KG1 (cell line): ENCODE measurements at regions not wholly inside any gene's neighbourhood (a gene's known extent, or its start where the extent isn't known, plus 50 kb on each side); places are given as distances from the start of the nearest gene placed in this dataset.

ENCODE experiments used
- DNase-seq: peaks from one replicate; lab custom pipeline; 2025; lab: John Stamatoyannopoulos, UW

DNA sequence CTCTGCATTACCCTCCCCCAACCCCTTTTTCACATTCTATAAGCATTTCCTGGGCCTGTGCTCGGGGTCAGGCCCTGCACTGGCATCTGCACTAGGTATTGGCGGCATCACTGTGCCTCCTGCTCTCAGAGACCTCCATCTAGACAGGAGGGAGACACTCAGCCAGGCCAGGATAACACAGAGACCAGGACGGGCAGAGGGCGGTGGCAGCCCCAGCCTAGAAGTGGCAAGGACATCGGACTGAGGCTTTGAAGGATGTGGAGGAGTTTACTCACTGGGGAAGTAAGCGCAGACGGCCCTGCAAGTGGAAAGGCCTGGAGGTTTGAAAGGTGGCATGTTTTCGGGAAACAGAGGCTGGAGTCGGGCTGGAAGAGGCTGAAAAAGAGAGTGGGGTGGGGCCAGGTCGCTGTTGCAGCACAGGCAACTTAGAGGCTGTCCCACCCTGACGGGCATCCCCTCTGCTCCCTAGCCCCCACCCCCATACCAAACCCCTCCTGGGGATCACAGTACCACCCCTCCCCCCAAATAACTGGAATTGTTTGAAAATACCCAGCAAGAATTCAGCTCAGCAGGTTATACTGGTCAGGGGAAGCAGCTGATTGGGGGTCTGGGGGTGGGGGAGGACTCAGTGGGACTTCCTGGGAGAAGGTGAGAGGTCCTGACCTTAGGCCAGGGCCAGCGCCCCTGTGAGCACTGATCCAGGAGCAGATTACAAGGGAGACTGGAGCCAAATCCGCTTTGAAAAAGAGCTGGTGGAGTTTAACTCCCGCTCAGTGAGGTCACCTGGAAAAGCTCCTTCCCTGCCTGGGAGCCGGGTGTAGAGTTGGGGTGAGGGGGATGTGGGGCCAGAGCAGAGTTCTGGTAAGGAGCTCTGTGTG, 121.8 kb upstream of the WNT4 start:
- no peak for DNase-seq

DNA sequence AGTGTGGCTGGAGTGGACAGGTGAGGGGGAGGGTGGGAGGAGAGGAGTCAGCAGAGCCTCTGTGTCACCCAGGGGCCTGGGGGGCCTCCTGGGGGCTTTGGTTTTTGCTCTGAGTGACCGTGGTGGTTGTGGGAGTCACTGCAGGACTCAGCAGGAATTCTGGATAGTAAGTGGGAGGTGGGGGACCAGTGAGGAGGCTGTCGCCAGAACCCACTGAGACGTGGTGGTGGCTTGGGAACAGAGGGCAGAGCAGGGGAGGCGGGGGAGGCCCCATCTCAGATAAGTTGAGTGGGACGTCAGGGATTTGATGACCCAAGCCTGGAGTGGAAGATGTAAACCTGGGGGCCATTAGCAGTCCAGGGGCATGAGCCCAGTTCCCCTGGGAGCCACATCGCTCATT, 123.2 kb upstream of the WNT4 start:
- no peak for DNase-seq

DNA sequence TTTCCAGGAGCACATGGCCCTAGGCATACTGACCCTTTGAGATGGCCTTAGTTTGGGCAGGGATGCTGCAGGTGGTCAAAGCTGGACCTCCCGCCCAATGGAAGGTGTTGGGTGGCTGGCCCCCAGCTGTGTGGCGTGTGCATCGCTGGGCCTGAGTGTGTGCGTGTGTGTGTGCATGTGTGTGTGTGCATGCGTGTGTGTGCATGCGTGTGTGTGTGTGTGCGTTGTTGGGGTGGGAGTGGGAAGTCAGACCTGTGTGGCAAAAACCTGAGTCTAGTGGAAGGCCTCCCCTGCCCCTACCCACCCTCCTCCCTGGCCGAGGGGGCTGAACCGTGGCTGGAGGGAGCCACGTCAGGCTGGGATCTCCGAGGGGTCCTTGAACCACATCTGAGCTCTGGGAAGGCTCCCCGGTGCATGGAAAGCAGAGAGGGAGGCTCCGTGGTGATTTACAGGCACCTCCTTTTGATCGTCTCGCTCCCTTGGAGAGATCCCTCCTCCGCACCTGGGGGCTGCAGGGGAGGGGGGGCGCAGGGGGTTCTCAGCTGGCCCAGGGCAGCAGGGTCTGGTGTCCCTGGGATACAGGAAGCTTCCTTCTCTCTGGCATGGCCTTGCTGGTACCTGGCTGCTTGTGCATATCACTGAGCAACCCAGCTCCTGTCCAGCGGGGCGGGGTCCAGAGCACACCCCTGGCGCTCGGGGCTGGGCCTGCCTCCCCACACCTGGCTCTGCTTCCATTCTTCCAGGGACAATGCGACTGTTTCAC, 124.7 kb upstream of the WNT4 start:
- no peak for DNase-seq

DNA sequence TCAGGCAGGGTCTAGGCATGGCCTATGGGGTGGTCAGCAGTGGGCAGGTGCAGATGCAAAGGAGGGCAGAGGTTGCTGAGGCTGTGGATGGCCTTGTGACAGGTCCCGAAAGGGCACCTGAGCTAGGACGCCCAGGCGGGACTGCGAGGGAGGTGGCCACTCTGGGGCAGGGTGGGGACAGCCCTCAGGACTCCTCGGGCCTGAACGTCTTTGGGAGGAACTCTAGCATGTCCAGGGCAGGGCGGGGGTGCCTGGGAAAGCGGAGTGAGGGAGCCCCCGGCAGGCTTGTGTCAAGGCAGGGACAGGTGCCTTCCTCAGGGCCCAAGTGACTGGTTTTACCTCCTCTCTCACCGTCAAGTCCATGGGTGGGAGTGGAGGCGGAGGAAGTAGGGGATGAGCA, 125.4 kb upstream of the WNT4 start:
- DNase-seq: no peak

DNA sequence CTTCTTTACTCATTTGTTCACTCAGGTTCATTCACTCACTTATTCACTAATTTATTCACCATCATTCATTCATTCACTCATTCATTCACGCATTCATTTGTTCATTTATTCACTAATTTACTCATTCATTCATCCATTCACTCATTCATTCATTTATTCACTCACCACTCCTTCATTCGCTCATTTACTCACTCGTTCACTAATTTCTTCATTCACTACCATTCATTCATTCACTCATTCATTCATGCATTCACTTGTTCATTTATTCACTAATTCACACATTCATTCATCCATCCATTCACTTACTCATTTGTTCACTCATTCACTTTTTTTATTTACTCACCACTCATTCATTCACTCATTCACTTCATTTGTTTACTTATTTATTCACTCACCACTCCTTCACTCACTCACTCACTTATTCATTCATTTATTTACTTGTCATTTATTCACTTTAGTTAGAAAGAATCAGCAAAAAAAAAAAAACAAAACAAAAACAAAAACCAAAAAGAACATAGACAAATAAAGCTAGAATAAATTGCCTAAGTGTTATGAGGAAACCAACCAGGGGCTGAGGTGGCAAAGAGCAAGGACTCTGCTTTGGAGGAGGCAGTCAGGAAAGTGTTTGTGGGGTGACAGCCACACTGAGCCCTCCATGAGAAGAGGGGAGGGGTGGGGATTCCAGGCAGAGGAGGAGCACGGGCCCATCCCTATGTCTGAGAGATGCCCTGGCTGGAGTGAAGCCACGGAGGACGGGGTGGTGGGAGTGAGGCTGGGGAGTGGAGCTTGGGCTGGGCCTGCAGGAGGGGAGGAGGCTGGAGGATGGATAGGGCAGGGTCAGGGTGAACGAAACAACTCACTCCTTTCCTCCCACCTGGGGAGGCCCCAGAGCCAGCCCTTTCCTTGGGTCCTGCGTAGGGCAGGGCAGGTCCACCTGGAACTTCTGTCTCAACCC, 129.2 kb upstream of the WNT4 start:
- DNase-seq: no peak

- no peak for DNase-seq
Observed at GRCh38 chr1:22273686-22274681, 131.1 kb upstream of the WNT4 start.

- no peak for DNase-seq
Observed at GRCh38 chr1:22275167-22275566, 132.3 kb upstream of the WNT4 start.

DNA sequence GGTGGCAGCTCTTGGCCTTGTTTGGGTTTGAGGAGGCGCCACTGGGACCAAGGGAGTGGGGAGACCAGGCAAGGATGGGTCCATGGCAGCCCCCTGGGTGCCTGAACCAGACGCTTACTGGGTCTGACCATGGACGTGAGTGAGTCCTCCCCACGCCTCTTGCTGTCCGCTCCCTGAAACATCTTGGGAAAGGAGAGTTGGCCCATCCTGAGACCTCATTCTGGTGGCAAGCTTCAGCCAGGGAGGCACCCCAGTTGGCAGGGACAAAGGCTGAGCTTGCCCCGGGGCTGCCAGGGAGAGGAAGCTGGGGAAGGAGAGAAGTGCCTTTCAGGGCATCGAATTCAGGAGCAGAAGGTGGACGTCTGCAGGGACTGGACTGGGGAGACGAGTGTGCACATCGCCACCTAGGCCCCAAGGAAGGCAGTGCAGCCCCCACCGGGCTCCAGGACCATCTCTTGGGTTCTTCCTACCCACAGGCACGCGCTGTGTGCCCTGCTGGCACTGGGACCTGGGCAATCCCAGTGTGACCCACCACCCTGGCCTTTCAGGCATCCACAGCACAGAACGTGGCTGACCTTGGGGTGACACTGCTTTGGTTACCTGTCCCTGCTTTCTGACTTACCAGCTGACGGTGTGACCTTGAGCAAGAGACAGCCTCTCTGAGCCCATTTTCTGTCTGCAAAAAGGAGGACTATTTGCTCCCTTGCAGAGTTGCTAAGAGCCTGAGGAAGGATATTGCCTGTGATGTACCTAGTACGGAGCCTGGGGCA, 132.9 kb upstream of the WNT4 start:
- no peak for DNase-seq

- no peak for DNase-seq
Observed at GRCh38 chr1:22276396-22276748, 133.5 kb upstream of the WNT4 start.

DNA sequence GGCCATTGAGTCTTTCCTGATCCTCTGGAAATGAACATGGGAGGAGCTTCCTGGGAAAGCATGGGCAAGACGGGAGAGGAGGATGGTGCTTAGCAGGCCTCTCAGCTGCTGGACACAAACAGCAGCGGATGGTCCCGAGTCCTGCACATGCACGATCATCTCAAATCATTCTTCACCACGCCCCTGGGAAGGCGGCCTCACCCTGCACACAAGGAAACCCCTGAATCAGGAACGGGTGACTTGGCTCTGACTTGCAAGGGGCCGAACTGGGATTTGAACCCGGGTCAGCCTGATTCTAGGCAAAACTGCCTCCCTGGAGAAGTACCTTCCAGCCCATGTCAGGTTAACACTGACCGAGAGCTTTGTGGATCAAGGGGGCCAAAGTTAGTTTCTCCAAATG, 134.8 kb upstream of the WNT4 start:
- no peak for DNase-seq

DNA sequence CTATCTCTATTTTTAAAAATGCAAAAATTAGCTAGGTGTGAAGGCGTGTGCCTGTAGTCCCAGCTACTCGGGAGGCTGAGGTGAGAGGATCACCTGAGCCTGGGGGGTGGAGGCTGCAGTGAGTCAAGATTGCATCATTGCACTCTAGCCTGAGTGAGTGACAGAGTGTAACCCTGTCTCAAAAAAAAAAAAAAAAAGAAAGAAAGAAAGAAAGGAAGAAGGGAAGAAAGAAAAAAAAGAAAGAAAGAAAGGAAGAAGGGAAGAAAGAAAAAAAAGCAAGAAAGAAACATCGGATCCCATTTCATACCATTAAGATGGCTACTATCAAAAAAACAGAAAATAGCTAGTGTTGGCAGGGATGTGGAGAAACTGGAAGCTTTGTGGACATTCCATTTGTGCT, 136.8 kb upstream of the WNT4 start:
- no peak for DNase-seq

- no peak for DNase-seq
Observed at GRCh38 chr1:22280526-22280925, 137.6 kb upstream of the WNT4 start.

DNA sequence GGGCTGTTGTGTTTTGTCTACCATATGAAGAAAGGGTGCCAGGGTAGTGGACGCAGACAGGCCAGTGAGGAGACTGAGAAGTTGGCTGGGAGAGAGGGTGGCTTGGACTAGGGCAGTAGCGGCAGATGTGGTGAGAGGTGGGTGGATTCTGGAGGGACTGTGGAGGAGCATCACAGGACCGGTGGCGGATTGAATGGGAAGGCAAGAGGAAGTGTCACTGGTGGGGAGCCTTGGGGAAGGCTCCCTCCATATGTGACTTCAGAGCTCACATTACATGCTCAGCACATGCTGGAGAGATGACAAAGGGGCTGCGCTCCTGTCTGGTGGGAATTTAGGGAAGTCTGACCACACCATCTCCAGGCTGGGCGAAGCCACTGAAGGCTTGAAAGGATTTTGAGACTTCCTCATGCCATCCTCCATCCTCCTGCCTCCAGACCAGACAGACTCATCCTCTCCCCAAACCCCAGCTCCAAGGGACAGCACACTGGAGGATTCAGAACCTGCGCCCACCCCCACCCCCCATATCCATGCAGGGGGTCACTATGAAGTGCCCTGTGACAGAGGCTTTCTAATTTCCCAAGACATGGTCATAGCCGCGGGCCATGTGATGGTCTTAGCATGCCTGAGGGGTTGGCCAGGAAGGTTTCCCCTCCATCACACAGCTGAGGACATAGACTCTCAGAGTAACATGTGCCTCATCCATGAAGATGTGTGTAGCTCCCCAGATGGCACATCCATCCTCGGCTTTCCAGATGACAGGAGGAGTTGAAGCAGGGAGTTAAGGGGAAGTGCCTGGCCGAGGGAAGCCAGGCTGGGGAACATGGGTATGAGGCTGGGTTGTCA, 138.8 kb upstream of the WNT4 start:
- DNase-seq: no peak

DNA sequence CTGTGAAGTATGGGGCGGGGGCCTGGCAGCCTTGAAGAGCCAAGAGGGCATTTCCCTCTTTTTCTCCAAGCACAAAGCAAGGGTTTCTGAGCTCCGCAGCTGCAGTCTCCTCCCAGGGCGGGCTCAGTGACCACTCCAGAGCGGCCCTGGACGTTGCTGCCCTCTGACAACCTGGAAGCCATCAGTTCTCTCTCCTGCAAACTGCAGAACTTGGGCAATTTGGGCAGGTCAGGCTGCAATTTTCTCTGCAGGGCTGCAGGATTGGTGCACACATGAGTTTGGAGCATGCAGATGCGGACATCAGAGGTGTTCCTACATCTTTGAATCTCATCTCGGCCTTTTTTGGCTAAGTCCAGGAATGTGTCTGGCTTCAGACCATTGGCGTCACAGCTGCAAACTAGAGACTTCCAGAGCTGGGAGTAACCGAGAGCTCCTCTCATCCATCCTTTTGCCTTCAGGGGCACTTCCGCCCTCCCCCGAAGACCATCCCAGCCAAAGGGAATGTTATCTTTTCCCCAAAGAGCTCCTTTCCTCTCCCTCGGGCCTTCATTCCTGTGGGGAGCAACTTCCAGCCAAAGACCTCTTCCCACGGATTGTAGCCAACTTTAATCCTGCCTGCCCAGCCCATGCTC, 139.6 kb upstream of the WNT4 start:
- no peak for DNase-seq

DNA sequence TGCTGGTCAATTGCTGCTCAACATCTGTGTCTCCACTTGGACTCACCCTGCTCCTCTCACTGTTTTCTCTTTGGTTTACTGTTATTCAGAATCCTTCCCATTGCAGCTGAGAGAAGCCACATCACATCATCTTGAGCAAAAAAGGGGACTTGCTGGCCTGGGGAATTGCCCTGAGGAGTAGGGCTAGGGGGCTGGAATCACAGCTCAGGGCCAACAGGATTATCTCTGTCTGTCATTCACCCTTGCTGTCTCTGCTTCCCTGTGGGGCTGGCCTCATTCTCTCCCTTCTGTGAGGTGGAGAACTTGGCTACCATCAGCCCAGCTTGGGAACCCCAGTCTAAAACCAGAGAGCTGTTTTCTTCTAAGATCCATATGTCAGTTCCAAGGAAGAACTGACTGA, 140.7 kb upstream of the WNT4 start:
- no peak for DNase-seq

DNA sequence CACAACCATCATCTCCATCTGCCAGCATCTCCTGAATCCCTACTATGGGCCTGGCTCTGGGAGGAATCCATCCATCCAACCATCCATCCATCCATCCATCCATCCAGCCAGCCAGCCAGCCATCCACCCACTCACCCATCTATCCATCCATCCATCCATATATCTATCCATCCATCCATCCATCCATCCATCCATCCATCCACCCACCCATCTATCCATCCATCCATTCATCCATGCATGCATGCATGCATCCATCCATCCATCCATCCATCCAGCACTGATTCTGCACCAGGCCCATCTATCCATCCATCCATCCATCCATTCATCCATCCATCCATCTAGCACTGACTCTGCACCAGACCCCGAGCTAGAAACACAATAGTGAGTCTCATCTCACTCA, 141.3 kb upstream of the WNT4 start:
- no peak for DNase-seq

DNA sequence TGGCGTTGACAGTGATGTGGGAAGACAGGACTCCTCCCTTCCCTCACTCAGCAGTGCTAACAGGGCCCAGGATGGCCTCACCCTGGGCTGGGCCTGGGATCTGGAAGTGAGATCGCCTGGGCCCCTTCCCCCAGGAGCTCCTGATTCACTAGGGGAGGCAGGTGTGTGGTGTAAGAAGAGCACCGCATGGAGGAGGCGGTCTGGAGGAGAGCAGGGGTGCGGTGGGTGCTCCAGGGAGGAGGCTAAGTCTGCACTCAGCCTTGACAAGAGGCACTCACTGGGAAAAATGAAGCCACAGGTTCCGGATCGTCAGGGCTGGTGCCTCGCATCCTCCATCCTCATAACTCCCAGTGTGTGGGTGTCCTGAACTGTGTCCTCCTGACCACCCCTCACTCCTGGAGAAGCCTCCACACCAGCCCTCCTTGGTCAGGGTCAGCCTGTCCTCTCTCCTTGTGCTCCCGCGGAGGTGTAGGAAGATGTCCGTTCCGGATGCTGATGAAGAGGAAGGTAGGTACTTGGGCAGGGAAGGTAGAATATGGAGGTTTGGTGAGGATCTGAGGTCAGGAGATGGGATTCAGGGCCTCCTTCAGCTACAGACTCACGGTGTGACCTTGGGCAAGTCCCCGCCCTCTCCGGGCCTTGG, 142.1 kb upstream of the WNT4 start:
- no peak for DNase-seq
